HCT116 (cell line): ENCODE measurements at regions not wholly inside any gene's neighbourhood (a gene's known extent, or its start where the extent isn't known, plus 50 kb on each side); places are given as distances from the start of the nearest gene placed in this dataset.
"Not testable (repeated sequence)": the region's sequence is repeated elsewhere in the genome, so short reads cannot be mapped to it uniquely, and the experiment has no call there.

Source experiments
- ATAC-seq: fragments of 200-7000 bp; cut with Tn5 transposase; 2 replicates; pipeline ENCODE4 v1.9.1; 2020; ENCODE audit warnings: mild to moderate bottlenecking, moderate library complexity
- BruUV-seq: library from RNA; stranded (reverse); fragments of 400-500 nt; replicated peaks from 2 replicates; lab custom pipeline; 2021; lab: Mats Ljungman, UMichigan
- CTCF ChIA-PET: fragments of 300-600 bp; sonication (Branson Sonifier 250); formaldehyde crosslinking; loops from one replicate; lab custom pipeline; 2021; ENCODE audit warnings: antibody characterized with exemption; lab: Charles Lee
- POLR2A ChIA-PET: fragments of 300-600, 350-600 bp; sonication (Branson Sonifier 250); formaldehyde crosslinking; loops from one replicate; lab custom pipeline; 2021; ENCODE audit warnings: antibody characterized with exemption; lab: Charles Lee
- RAD21 ChIA-PET, 2 experiments: fragments of 300-600 bp; sonication (Branson Sonifier 250); formaldehyde crosslinking; loops; one replicate each; lab custom pipeline; 2023; ENCODE audit warnings: low total read pairs in 2 of 2; ENCODE audit not compliant: uncharacterized antibody in 2 of 2, unreplicated experiment in 2 of 2, low non-redundant PET in 1 of 2; lab: Charles Lee
- DNase-seq: peaks from one replicate; pipeline ENCODE4 v3.0.0-alpha.2; 2010; ENCODE audit warnings: low read depth, low spot score
- H2AFZ ChIP-seq: fragments of 200-600 bp; shearing (Covaris generic), sonication (generic); 2 replicates; pipeline ENCODE4 v1.6.1; 2017; ENCODE audit warnings: low read depth, mixed run types, mixed read lengths, antibody characterized with exemption, low read length; ENCODE audit not compliant: poor library complexity, severe bottlenecking
- H3K27ac ChIP-seq: 2 replicates; pipeline ENCODE4 v1.5.1; 2012; ENCODE audit warnings: low read depth, low read length
- H3K27me3 ChIP-seq: fragments of 200-600 bp; sonication (generic); 2 replicates; pipeline ENCODE4 v1.6.1; 2016; ENCODE audit warnings: mixed run types, low read length, mixed read lengths; ENCODE audit not compliant: insufficient read depth
- H3K36me3 ChIP-seq, 2 experiments: fragments of 200-500 bp in 1 of 2; fragments of 200-600 bp in 1 of 2; sonication (Bioruptor generic) in 1 of 2; sonication (generic) in 1 of 2; 2 replicates each; pipeline versions ENCODE4 v1.5.1 to v1.6.1; 2014 to 2016; ENCODE audit warnings: low read length in 2 of 2, inconsistent platforms in 1 of 2, mixed read lengths in 1 of 2, mixed run types in 1 of 2; ENCODE audit not compliant: insufficient read depth in 2 of 2, control insufficient read depth in 1 of 2
- H3K4me1 ChIP-seq, 2 experiments: fragments of 200-600 bp in 1 of 2; sonication (generic) in 1 of 2; 2 replicates each; pipeline versions ENCODE4 v1.5.1 to v1.6.1; 2012 to 2017; ENCODE audit warnings: low read length in 2 of 2, inconsistent platforms in 1 of 2, mild to moderate bottlenecking in 1 of 2, mixed read lengths in 1 of 2, mixed run types in 1 of 2, moderate library complexity in 1 of 2; ENCODE audit not compliant: insufficient read depth in 2 of 2, control insufficient read depth in 1 of 2
- H3K4me2 ChIP-seq: fragments of 200-600 bp; sonication (generic); 2 replicates; pipeline ENCODE4 v1.6.1; 2017; ENCODE audit warnings: mixed run types, low read length, mixed read lengths
- H3K4me3 ChIP-seq, 2 experiments: fragments of 200-600 bp in 1 of 2; sonication (generic) in 1 of 2; replicated peaks in 1 of 2; 2 replicates each; pipeline ENCODE4 v1.5.1; 2011 to 2016; ENCODE audit warnings: low read length in 2 of 2, control low read depth in 1 of 2, low read depth in 1 of 2, mild to moderate bottlenecking in 1 of 2, mixed read lengths in 1 of 2, mixed run types in 1 of 2
- H3K79me2 ChIP-seq: fragments of 200-600 bp; sonication (generic); 2 replicates; pipeline ENCODE4 v1.6.1; 2017; ENCODE audit warnings: mild to moderate bottlenecking, mixed run types, low read length, moderate library complexity, mixed read lengths; ENCODE audit not compliant: insufficient read depth
- H3K9ac ChIP-seq: fragments of 200-600 bp; sonication (generic); 2 replicates; pipeline ENCODE4 v1.6.1; 2016; ENCODE audit warnings: low read length, mixed read lengths
- H3K9me2 ChIP-seq: fragments of 200-600 bp; sonication (generic), shearing (Covaris generic); 2 replicates; pipeline ENCODE4 v1.6.1; 2017; ENCODE audit warnings: mixed run types, mild to moderate bottlenecking, moderate library complexity; ENCODE audit not compliant: insufficient read depth
- H3K9me3 ChIP-seq, 2 experiments: fragments of 200-500 bp in 1 of 2; fragments of 200-600 bp in 1 of 2; sonication (Bioruptor generic) in 1 of 2; sonication (generic) in 1 of 2; 2 replicates each; pipeline ENCODE4 v1.6.1; 2014 to 2017; ENCODE audit warnings: low read length in 2 of 2, mixed read lengths in 2 of 2, inconsistent platforms in 1 of 2, low read depth in 1 of 2, mild to moderate bottlenecking in 1 of 2, mixed run types in 1 of 2, moderate library complexity in 1 of 2; ENCODE audit not compliant: control insufficient read depth in 1 of 2, insufficient read depth in 1 of 2
- H4K20me1 ChIP-seq: fragments of 200-600 bp; sonication (generic), shearing (Covaris generic); 2 replicates; pipeline ENCODE4 v1.6.1; 2017; ENCODE audit warnings: mixed run types, mild to moderate bottlenecking, moderate library complexity; ENCODE audit not compliant: insufficient read depth
- CEBPB ChIP-seq: IDR thresholded peaks from 2 replicates; pipeline ENCODE4 v1.6.1; 2012; ENCODE audit warnings: low read depth
- POLR2A ChIP-seq: IDR thresholded peaks from 2 replicates; pipeline ENCODE4 v1.7.0; 2011; ENCODE audit warnings: borderline replicate concordance; ENCODE audit not compliant: insufficient read depth, insufficient read length; ENCODE audit errors: extremely low read depth
- REST ChIP-seq: IDR thresholded peaks from 2 replicates; pipeline ENCODE4 v1.6.1; 2012; ENCODE audit warnings: low read depth
- TCF7L2 ChIP-seq: IDR thresholded peaks from 2 replicates; pipeline ENCODE4 v1.7.0; 2011; ENCODE audit warnings: borderline replicate concordance, inconsistent platforms; ENCODE audit not compliant: insufficient read depth, insufficient read length; ENCODE audit errors: extremely low read depth
- ZBTB33 ChIP-seq: IDR thresholded peaks from 2 replicates; pipeline ENCODE4 v1.6.1; 2011; ENCODE audit warnings: mild to moderate bottlenecking, low read length, moderate library complexity; ENCODE audit not compliant: insufficient replicate concordance; ENCODE audit errors: extremely low read depth
- intact Hi-C: fragments of 100-400 bp; cut with micrococcal nuclease; formaldehyde crosslinking; loops from 2 replicates; pipeline ENCODE4 v1.10.0; 2022

- H3K9me2 ChIP-seq, result no peaks in the 10 kb centered on the region
- peaks cover 47% of the 10 kb centered on the region for H3K27me3 ChIP-seq
- H3K9me3 ChIP-seq, result no peaks in the 10 kb centered on the region
- no peak overlapping the region for H3K9ac ChIP-seq
- no peaks in the 10 kb centered on the region for H4K20me1 ChIP-seq
- BruUV-seq, result no TSS peak
- no peaks in the 10 kb centered on the region for H3K4me1 ChIP-seq
- H3K36me3 ChIP-seq, result no peaks in the 10 kb centered on the region
- no peak for DNase-seq
- ChIA-PET POLR2A (no interaction called here), RAD21 (no interaction called here), CTCF (no interaction called here)
- no peak for TF ChIP-seq POLR2A
- no peak for TF ChIP-seq TCF7L2
- TF ChIP-seq CEBPB, result no peak
- no peak for TF ChIP-seq ZBTB33
- no peak for TF ChIP-seq REST
- intact Hi-C loops, result no loop called here
- no peak overlapping the region for H2AFZ ChIP-seq
- H3K79me2 ChIP-seq, result no peaks in the 10 kb centered on the region
- H3K27ac ChIP-seq, result no peak overlapping the region
- H3K4me2 ChIP-seq, result no peak overlapping the region
- no peak for ATAC-seq
- H3K4me3 ChIP-seq, result no peak overlapping the region
Measured at GRCh38 chr2:167783261-167784083, 463.9 kb downstream of the STK39 start.

GRCh38 chr2:167781629-167782028, 465.8 kb downstream of the STK39 start:
- intact Hi-C loops, POLR2A ChIA-PET, ATAC-seq, H3K4me3 ChIP-seq, RAD21 ChIA-PET, H2AFZ ChIP-seq, H3K9me2 ChIP-seq, H3K4me2 ChIP-seq, CTCF ChIA-PET, H3K27ac ChIP-seq, H3K36me3 ChIP-seq, H4K20me1 ChIP-seq, DNase-seq, H3K4me1 ChIP-seq, H3K9me3 ChIP-seq, H3K9ac ChIP-seq, BruUV-seq, H3K79me2 ChIP-seq: not testable (repeated sequence)
- peaks cover 47% of the 10 kb centered on the region for H3K27me3 ChIP-seq
